K562 (cell line): ENCODE measurements at regions not wholly inside any gene's neighbourhood (a gene's known extent, or its start where the extent isn't known, plus 50 kb on each side); places are given as distances from the start of the nearest gene placed in this dataset.

Source experiments
- ATAC-seq: fragments of 200-7000 bp; cut with Tn5 transposase; 3 replicates; pipeline ENCODE4 v1.9.1; 2020; ENCODE audit warnings: moderate library complexity
- BruUV-seq: library from RNA; stranded (reverse); fragments of 400-500 nt; replicated peaks from 2 replicates; lab custom pipeline; 2021; lab: Mats Ljungman, UMichigan
- CTCF ChIA-PET: fragments of 300-600 bp; formaldehyde crosslinking; extraction: SDS; loops from one replicate; lab custom pipeline; 2021; ENCODE audit warnings: low intra/inter-chr PET ratio; lab: Yijun Ruan, JAX
- POLR2A ChIA-PET: fragments of 300-600, 350-650 bp; sonication (Branson Sonifier 250); formaldehyde crosslinking; extraction: SDS; loops from one replicate; lab custom pipeline; 2021; ENCODE audit warnings: antibody characterized with exemption, inconsistent platforms; lab: Yijun Ruan, JAX
- DNase-seq, 4 experiments: peaks; one replicate each; pipeline versions ENCODE4 v3.0.0 to v3.0.0-alpha.2; 2011 to 2018; ENCODE audit warnings: low spot score in 3 of 4, mixed read lengths in 3 of 4; ENCODE audit errors: extremely low read depth in 1 of 4
- FAIRE-seq: peaks from 2 replicates; lab custom pipeline; 2011; peaks lifted over from hg19 to GRCh38; lab: Jason Lieb, UNC
- H2AFZ ChIP-seq: 2 replicates; pipeline ENCODE4 v1.6.0; 2011; ENCODE audit warnings: low read depth, low read length, control low read depth, inconsistent platforms
- H3K27ac ChIP-seq: fragments of 200-600 bp; 3 replicates; pipeline ENCODE4 v1.8.0; 2011; ENCODE audit warnings: low read depth, mild to moderate bottlenecking, control low read depth, inconsistent platforms, low read length, moderate library complexity, mixed read lengths; ENCODE audit errors: extremely low read depth
- H3K27me3 ChIP-seq, 2 experiments: fragments of 300-600 bp in 1 of 2; 2 replicates in 1 of 2; 3 replicates in 1 of 2; pipeline versions ENCODE4 v1.6.0 to v1.8.0; 2011; ENCODE audit warnings: inconsistent platforms in 2 of 2, low read length in 2 of 2, mild to moderate bottlenecking in 1 of 2, mixed read lengths in 1 of 2, moderate library complexity in 1 of 2; ENCODE audit not compliant: control insufficient read depth in 2 of 2, insufficient read depth in 2 of 2
- H3K36me3 ChIP-seq: fragments of 300-600 bp; 3 replicates; pipeline ENCODE4 v1.8.0; 2011; ENCODE audit warnings: mild to moderate bottlenecking, low read length, inconsistent platforms; ENCODE audit not compliant: control insufficient read depth, insufficient read depth
- H3K4me1 ChIP-seq, 2 experiments: fragments of 200-600 bp in 1 of 2; replicated peaks in 1 of 2; 2 replicates in 1 of 2; 3 replicates in 1 of 2; pipeline versions ENCODE4 v1.5.1 to v1.8.0; 2011; ENCODE audit warnings: inconsistent platforms in 2 of 2, low read length in 2 of 2, mild to moderate bottlenecking in 1 of 2, mixed read lengths in 1 of 2, moderate library complexity in 1 of 2; ENCODE audit not compliant: control insufficient read depth in 2 of 2, insufficient read depth in 2 of 2
- H3K4me2 ChIP-seq: 2 replicates; pipeline ENCODE4 v1.6.1; 2011; ENCODE audit warnings: low read length, control low read depth, inconsistent platforms, mixed read lengths; ENCODE audit not compliant: insufficient read depth
- H3K4me3 ChIP-seq: fragments of 200-600 bp; sonication (generic), shearing (Covaris generic); 2 replicates; pipeline ENCODE4 v1.5.1; 2016; ENCODE audit warnings: control low read depth, inconsistent platforms
- H3K79me2 ChIP-seq: fragments of 200-600 bp; 3 replicates; pipeline ENCODE4 v1.8.0; 2011; ENCODE audit warnings: low read length, inconsistent platforms; ENCODE audit not compliant: control insufficient read depth, insufficient read depth
- H3K9ac ChIP-seq, 2 experiments: 2 replicates each; pipeline versions ENCODE4 v1.6.0 to v1.6.1; 2011; ENCODE audit warnings: low read depth in 2 of 2, low read length in 2 of 2, control low read depth in 1 of 2, inconsistent platforms in 1 of 2, mild to moderate bottlenecking in 1 of 2, mixed read lengths in 1 of 2; ENCODE audit not compliant: insufficient read depth in 1 of 2
- H3K9me1 ChIP-seq: one replicate; pipeline ENCODE4 v1.6.0; 2011; ENCODE audit warnings: inconsistent platforms, mild to moderate bottlenecking, low read length, moderate library complexity; ENCODE audit not compliant: control insufficient read depth, insufficient read depth
- H3K9me3 ChIP-seq: replicated peaks from 2 replicates; pipeline ENCODE4 v1.5.1; 2011; ENCODE audit warnings: low read depth, low read length, inconsistent platforms; ENCODE audit not compliant: control insufficient read depth, insufficient read depth
- H4K20me1 ChIP-seq: replicated peaks from 2 replicates; pipeline ENCODE4 v1.6.1; 2011; ENCODE audit warnings: low read length, inconsistent platforms, mixed read lengths; ENCODE audit not compliant: control insufficient read depth, insufficient read depth
- ARNT ChIP-seq, 2 experiments: fragments of 450-650 bp; IDR thresholded peaks; 2 replicates each; pipeline ENCODE4 v1.6.1; 2016; ENCODE audit warnings: mild to moderate bottlenecking in 1 of 2
- CBX5 ChIP-seq: IDR thresholded peaks from 2 replicates; pipeline ENCODE4 v1.6.1; 2014; ENCODE audit warnings: low read depth, borderline replicate concordance
- CHCHD3 ChIP-seq: fragments of 250-450 bp; sonication (Bioruptor Pico); IDR thresholded peaks from 2 replicates; pipeline ENCODE4 v2.1.2; 2022; ENCODE audit warnings: mild to moderate bottlenecking
- EHMT2 ChIP-seq: fragments of 450-650 bp; IDR thresholded peaks from 2 replicates; pipeline ENCODE4 v1.6.1; 2018; ENCODE audit warnings: antibody characterized with exemption
- FOS ChIP-seq: IDR thresholded peaks from 3 replicates; pipeline ENCODE4 v1.6.1; 2011; ENCODE audit not compliant: insufficient read length; ENCODE audit errors: extremely low read depth
- HLTF ChIP-seq: fragments of 450-650 bp; IDR thresholded peaks from 2 replicates; pipeline ENCODE4 v1.6.1; 2016
- HMG20B ChIP-seq: fragments of 250-450 bp; sonication (Bioruptor Pico); IDR thresholded peaks from 2 replicates; pipeline ENCODE4 v1.5.0; 2021; ENCODE audit warnings: mild to moderate bottlenecking
- MAFK ChIP-seq: IDR thresholded peaks from 2 replicates; pipeline ENCODE4 v1.6.1; 2011; ENCODE audit warnings: low read length, improper control_type of control experiment
- MIER1 ChIP-seq: fragments of 450-650 bp; IDR thresholded peaks from 2 replicates; pipeline ENCODE4 v1.6.1; 2016; ENCODE audit warnings: antibody characterized with exemption, mild to moderate bottlenecking, low read depth
- MLLT1 ChIP-seq, 2 experiments: fragments of 450-650 bp; IDR thresholded peaks; 2 replicates each; pipeline ENCODE4 v1.6.1; 2016
- SRSF1 ChIP-seq: fragments of 200-400 bp; formaldehyde crosslinking; IDR thresholded peaks from 2 replicates; pipeline ENCODE4 v1.6.1; 2017; ENCODE audit warnings: mild to moderate bottlenecking, low read depth, low read length, moderate library complexity
- THRAP3 ChIP-seq: fragments of 450-650 bp; IDR thresholded peaks from 2 replicates; pipeline ENCODE4 v1.6.1; 2016; ENCODE audit warnings: mild to moderate bottlenecking, inconsistent platforms, borderline replicate concordance
- TRIM28 ChIP-seq: fragments of 450-650 bp; IDR thresholded peaks from 2 replicates; pipeline ENCODE4 v1.6.1; 2017
- ZNF280A ChIP-seq: fragments of 450-650 bp; IDR thresholded peaks from 2 replicates; pipeline ENCODE4 v1.6.1; 2018; ENCODE audit warnings: mild to moderate bottlenecking, low read depth; ENCODE audit not compliant: partially characterized antibody
- ZNF324 ChIP-seq: fragments of 250-450 bp; sonication (Bioruptor Pico); IDR thresholded peaks from 2 replicates; pipeline ENCODE4 v1.4.0; 2020; ENCODE audit warnings: mild to moderate bottlenecking
- ZNF444 ChIP-seq: fragments of 250-450 bp; sonication (Bioruptor Pico); IDR thresholded peaks from 2 replicates; pipeline ENCODE4 v1.4.0; 2020; ENCODE audit warnings: mild to moderate bottlenecking, moderate library complexity
- ZNF668 ChIP-seq: fragments of 250-450 bp; sonication (Bioruptor Pico); IDR thresholded peaks from 2 replicates; pipeline ENCODE4 v1.8.0; 2022; ENCODE audit warnings: mild to moderate bottlenecking, inconsistent platforms
- WGBS: fragments of 100-300 bp; shearing (Covaris generic); methylation state at CpG from one replicate; pipeline ENCODE4 v1.1.6; 2016; ENCODE audit warnings: low coverage, mixed read lengths; ENCODE audit not compliant: insufficient coverage; ENCODE audit errors: missing lambda C conversion rate; 5-methylcytosine and 5-hydroxymethylcytosine counted together
- in situ Hi-C: fragments of 300-500 bp; cut with MboI; formaldehyde crosslinking; loops from 4 replicates; pipeline ENCODE4 v1.15.0; 2018; ENCODE audit warnings: inconsistent platforms, mixed read lengths
- intact Hi-C: fragments of 100-400 bp; cut with micrococcal nuclease; formaldehyde crosslinking; loops from 2 replicates; pipeline ENCODE4 v1.14.2; 2022

- Histone ChIP-seq H3K4me1 (no peaks in the 10 kb centered on the region), H3K4me3 (no peak overlapping the region), H3K9ac (no peak overlapping the region), H3K9me3 (no peaks in the 10 kb centered on the region), H3K27me3 (no peaks in the 10 kb centered on the region; a peak in 1 of 5 replicates), H2AFZ (no peak overlapping the region), H4K20me1 (no peaks in the 10 kb centered on the region), H3K27ac (no peak overlapping the region), H3K4me2 (no peak overlapping the region), H3K36me3 (no peaks in the 10 kb centered on the region), H3K9me1 (no peaks in the 10 kb centered on the region), H3K79me2 (no peaks in the 10 kb centered on the region)
- ChIA-PET CTCF (no interaction called here), POLR2A (no interaction called here)
- WGBS, result 0% methylated on average over 2 of the region's 2 CpGs
- in situ Hi-C loops (no loop called here), intact Hi-C loops (no loop called here)
- no TSS peak for BruUV-seq
- no peak for ATAC-seq
- FAIRE-seq, result no peak
- no peak for TF ChIP-seq ZNF444
- no peak for TF ChIP-seq HMG20B (CRISPR knock-in tag)
- no peak for TF ChIP-seq ZNF668 (CRISPR knock-in tag)
- no peak for TF ChIP-seq FOS
- TF ChIP-seq SRSF1, result no peak
- no peak for TF ChIP-seq CHCHD3 (CRISPR knock-in tag)
- DNase-seq, result no peak
These were observed 64.2 kb downstream of the HLX start for GRCh38 chr1:220943319-220943996.

DNA sequence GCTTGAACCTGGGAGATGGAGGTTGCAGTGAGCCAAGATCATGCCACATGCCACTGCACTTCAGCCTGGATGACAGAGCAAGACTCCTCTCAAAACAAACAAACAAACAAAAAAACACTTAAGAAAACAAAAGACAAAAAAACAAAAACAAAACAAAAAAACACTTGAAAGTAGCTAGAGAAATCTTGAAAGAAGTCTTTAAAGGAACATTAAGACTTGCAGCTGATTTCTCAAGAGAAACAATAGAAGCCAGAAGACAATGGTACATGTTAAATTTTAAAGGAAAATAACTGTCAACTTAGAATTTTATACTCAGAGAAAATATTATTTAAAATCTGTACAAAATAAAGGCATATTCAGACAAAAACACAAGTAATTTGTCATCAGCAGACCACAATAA is 71.3 kb downstream of the HLX start:
- CTCF ChIA-PET, result no interaction called here
- no peak overlapping the region for H3K27ac ChIP-seq
- no peak for DNase-seq
- no peaks in the 10 kb centered on the region for H3K27me3 ChIP-seq
- no peak overlapping the region for H3K4me3 ChIP-seq
- POLR2A ChIA-PET, result no interaction called here
- intact Hi-C loops, result no loop called here
- no peak overlapping the region for H3K4me2 ChIP-seq
- H3K79me2 ChIP-seq, result no peaks in the 10 kb centered on the region
- no peaks in the 10 kb centered on the region for H3K36me3 ChIP-seq
- no peak overlapping the region for H3K9ac ChIP-seq
- H4K20me1 ChIP-seq, result no peaks in the 10 kb centered on the region
- no peaks in the 10 kb centered on the region for H3K9me1 ChIP-seq
- no peaks in the 10 kb centered on the region for H3K9me3 ChIP-seq
- BruUV-seq, result no TSS peak
- FAIRE-seq, result no peak
- in situ Hi-C loops, result no loop called here
- no peak for ATAC-seq
- H2AFZ ChIP-seq, result no peak overlapping the region
- no peaks in the 10 kb centered on the region for H3K4me1 ChIP-seq
- peak; percentile 65; the same call in 1 of the 2 replicates for TF ChIP-seq EHMT2
- peak; percentile 61 for TF ChIP-seq ZNF280A
- no peak for TF ChIP-seq THRAP3
- peak in 1 of 2 experiments; percentile 36; a peak in 1 of 4 replicates for TF ChIP-seq MLLT1 (IDR thresholded peaks at IDR 0.05)
- 0 out of 4 replicates have a peak, but pooled peaks of 1 of the 2 experiments have one; percentile 40 for TF ChIP-seq ARNT (IDR thresholded peaks at IDR 0.05)
- no peak for TF ChIP-seq ZNF324 (CRISPR knock-in tag)
- TF ChIP-seq HLTF, result 0 out of 2 replicates have a peak, but pooled peaks have one; percentile 38
- no peak for TF ChIP-seq MAFK
- peak; percentile 57; the same call in 1 of the 2 replicates for TF ChIP-seq CBX5
- peak; percentile 33; the same call in 1 of the 2 replicates for TF ChIP-seq MIER1
- TF ChIP-seq TRIM28, result peak; percentile 97
